ENCODE measurements at regions not wholly inside any gene's neighbourhood (a gene's known extent, or its start where the extent isn't known, plus 50 kb on each side); places are given as distances from the start of the nearest gene placed in this dataset.

- TF ChIP-seq, protein P1, sequence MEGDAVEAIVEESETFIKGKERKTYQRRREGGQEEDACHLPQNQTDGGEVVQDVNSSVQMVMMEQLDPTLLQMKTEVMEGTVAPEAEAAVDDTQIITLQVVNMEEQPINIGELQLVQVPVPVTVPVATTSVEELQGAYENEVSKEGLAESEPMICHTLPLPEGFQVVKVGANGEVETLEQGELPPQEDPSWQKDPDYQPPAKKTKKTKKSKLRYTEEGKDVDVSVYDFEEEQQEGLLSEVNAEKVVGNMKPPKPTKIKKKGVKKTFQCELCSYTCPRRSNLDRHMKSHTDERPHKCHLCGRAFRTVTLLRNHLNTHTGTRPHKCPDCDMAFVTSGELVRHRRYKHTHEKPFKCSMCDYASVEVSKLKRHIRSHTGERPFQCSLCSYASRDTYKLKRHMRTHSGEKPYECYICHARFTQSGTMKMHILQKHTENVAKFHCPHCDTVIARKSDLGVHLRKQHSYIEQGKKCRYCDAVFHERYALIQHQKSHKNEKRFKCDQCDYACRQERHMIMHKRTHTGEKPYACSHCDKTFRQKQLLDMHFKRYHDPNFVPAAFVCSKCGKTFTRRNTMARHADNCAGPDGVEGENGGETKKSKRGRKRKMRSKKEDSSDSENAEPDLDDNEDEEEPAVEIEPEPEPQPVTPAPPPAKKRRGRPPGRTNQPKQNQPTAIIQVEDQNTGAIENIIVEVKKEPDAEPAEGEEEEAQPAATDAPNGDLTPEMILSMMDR (IDR thresholded peaks at IDR 0.05 in 4 of 5, conservative IDR thresholded peaks at IDR 0.05 in 1 of 5), result no peak
- TF ChIP-seq POLR2A (IDR thresholded peaks at IDR 0.05), result no peak
Measured at GRCh38 chr15:94023531-94023930, 207.8 kb upstream of the MCTP2 start.

Measured in gastrocnemius medialis (tissue), 4 donors.